ENCODE measurements at regions not wholly inside any gene's neighbourhood (a gene's known extent, or its start where the extent isn't known, plus 50 kb on each side); places are given as distances from the start of the nearest gene placed in this dataset.

GRCh38 chr18:29321561-29321960 lies 1144.6 kb upstream of the CDH2 start:
- H2AFZ ChIP-seq (ENCODE audit: control insufficient read depth, low read depth, low read length): no peak overlapping the region
- no peaks in the 10 kb centered on the region for H3K4me1 ChIP-seq (ENCODE audit: control insufficient read depth, insufficient read depth, low read length)
- ATAC-seq (no peak), DNase-seq (ENCODE audit: low read depth, low spot score) (no peak), FAIRE-seq (no peak)
- CTCF ChIA-PET: no interaction called here
- H3K36me3 ChIP-seq (ENCODE audit: control insufficient read depth in 2 of 2, insufficient read depth in 2 of 2, low read length in 1 of 2): no peaks in the 10 kb centered on the region
- H3K27me3 ChIP-seq (replicated peaks in 1 of 2; ENCODE audit: control insufficient read depth in 2 of 2, insufficient read depth in 2 of 2, low read length in 1 of 2): no peaks in the 10 kb centered on the region
- no TSS peak for BruUV-seq (replicated peaks)
- no peak overlapping the region for H3K27ac ChIP-seq (ENCODE audit: control insufficient read depth, insufficient read depth)
- intact Hi-C loops (cut with micrococcal nuclease; ENCODE audit: unreplicated experiment): no loop called here
- H3K9me3 ChIP-seq (replicated peaks; ENCODE audit: control insufficient read depth, insufficient read depth, low read length): no peaks in the 10 kb centered on the region
- H3K4me3 ChIP-seq: no peak overlapping the region
- TF ChIP-seq, protein P1, sequence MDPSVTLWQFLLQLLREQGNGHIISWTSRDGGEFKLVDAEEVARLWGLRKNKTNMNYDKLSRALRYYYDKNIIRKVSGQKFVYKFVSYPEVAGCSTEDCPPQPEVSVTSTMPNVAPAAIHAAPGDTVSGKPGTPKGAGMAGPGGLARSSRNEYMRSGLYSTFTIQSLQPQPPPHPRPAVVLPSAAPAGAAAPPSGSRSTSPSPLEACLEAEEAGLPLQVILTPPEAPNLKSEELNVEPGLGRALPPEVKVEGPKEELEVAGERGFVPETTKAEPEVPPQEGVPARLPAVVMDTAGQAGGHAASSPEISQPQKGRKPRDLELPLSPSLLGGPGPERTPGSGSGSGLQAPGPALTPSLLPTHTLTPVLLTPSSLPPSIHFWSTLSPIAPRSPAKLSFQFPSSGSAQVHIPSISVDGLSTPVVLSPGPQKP (IDR thresholded peaks at IDR 0.05; ENCODE audit: low read depth, low read length): no peak
- no peaks in the 10 kb centered on the region for H4K20me1 ChIP-seq (ENCODE audit: control insufficient read depth, insufficient read depth)
- POLR2A ChIA-PET: no interaction called here
- 0% methylated on average over 1 of the region's 1 CpG for WGBS (ENCODE audit: insufficient coverage, insufficient replicate concordance, low lambda C conversion rate, missing lambda C conversion rate)
- H3K4me2 ChIP-seq (ENCODE audit: control insufficient read depth, insufficient read depth): no peak overlapping the region
- RAD21 ChIA-PET (ENCODE audit: unreplicated experiment): no interaction called here
- no peaks in the 10 kb centered on the region for H3K79me2 ChIP-seq (ENCODE audit: control insufficient read depth, insufficient read depth, low read length)
- SMC1A ChIA-PET (ENCODE audit: uncharacterized antibody, unreplicated experiment): no interaction called here
- H3K9ac ChIP-seq (ENCODE audit: control insufficient read depth, insufficient read depth, low read length): no peak overlapping the region
- in situ Hi-C loops (cut with MboI): no loop called here

DNA sequence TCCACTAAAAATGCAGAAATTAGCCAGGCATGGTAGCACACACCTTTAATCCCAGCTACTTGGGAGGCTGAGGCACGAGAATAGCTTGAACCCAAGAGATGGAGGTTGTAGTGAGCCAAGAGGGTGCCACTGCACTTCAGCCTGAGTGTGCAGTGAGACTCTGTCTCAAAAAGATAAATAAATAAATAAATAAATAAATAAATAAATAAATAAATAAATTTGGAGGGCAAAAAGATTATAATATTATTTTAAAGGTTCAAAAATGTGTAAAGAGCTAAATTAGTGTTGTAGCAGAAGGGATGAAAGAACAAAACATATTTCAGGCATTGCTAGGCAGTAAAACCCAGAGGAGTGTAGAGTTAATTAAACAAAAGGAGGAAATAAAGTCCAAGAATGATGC lies 1136.4 kb upstream of the CDH2 start:
- Histone ChIP-seq H3K27me3 (replicated peaks in 1 of 2; ENCODE audit: control insufficient read depth in 2 of 2, insufficient read depth in 2 of 2, low read length in 1 of 2) (no peaks in the 10 kb centered on the region), H3K9me3 (replicated peaks; ENCODE audit: control insufficient read depth, insufficient read depth, low read length) (no peaks in the 10 kb centered on the region), H3K4me1 (ENCODE audit: control insufficient read depth, insufficient read depth, low read length) (no peaks in the 10 kb centered on the region), H3K4me3 (no peak overlapping the region), H3K36me3 (ENCODE audit: control insufficient read depth in 2 of 2, insufficient read depth in 2 of 2, low read length in 1 of 2) (no peaks in the 10 kb centered on the region), H3K79me2 (ENCODE audit: control insufficient read depth, insufficient read depth, low read length) (no peaks in the 10 kb centered on the region), H3K9ac (ENCODE audit: control insufficient read depth, insufficient read depth, low read length) (no peak overlapping the region), H3K27ac (ENCODE audit: control insufficient read depth, insufficient read depth) (no peak overlapping the region), H4K20me1 (ENCODE audit: control insufficient read depth, insufficient read depth) (no peaks in the 10 kb centered on the region), H2AFZ (ENCODE audit: control insufficient read depth, low read depth, low read length) (no peak overlapping the region), H3K4me2 (ENCODE audit: control insufficient read depth, insufficient read depth) (no peak overlapping the region)
- TF ChIP-seq ZNF207 (IDR thresholded peaks at IDR 0.05; ENCODE audit: borderline replicate concordance): no peak
- no TSS peak for BruUV-seq (replicated peaks)
- in situ Hi-C loops (cut with MboI): no loop called here
- ATAC-seq (no peak), DNase-seq (ENCODE audit: low read depth, low spot score) (no peak), FAIRE-seq (no peak)
- ChIA-PET CTCF (no interaction called here), POLR2A (no interaction called here), RAD21 (ENCODE audit: unreplicated experiment) (no interaction called here), SMC1A (ENCODE audit: uncharacterized antibody, unreplicated experiment) (interaction anchor here (0.6 kb wide), 1 partner anchor 69 kb away, joined by 3 read pairs; no protein-coding TSS in a partner anchor)
- intact Hi-C loops (cut with micrococcal nuclease; ENCODE audit: unreplicated experiment): no loop called here
- 0% methylated on average over 1 of the region's 1 CpG for WGBS (ENCODE audit: insufficient coverage, insufficient replicate concordance, low lambda C conversion rate, missing lambda C conversion rate)
